T-cell (primary cell): ENCODE measurements at regions not wholly inside any gene's neighbourhood (a gene's known extent, or its start where the extent isn't known, plus 50 kb on each side); places are given as distances from the start of the nearest gene placed in this dataset.

Experiments
- ATAC-seq, 4 experiments: fragments of 200-7000 bp in 3 of 4; fragments of 150-1000 bp in 1 of 4; cut with Tn5 transposase; replicated peaks in 1 of 4; 1 replicate in 3 of 4; 2 replicates in 1 of 4; pipeline ENCODE4 v1.10.0; 2021; ENCODE audit warnings: moderate library complexity in 3 of 4, mild to moderate bottlenecking in 2 of 4, moderate number of reproducible peaks in 1 of 4
- CTCF ChIA-PET, 2 donors: fragments of 300-600 bp; sonication (Branson Sonifier 250); formaldehyde crosslinking; loops; one replicate each; lab custom pipeline; 2022; ENCODE audit warnings: antibody characterized with exemption in 2 of 2; lab: Charles Lee
- POLR2A ChIA-PET, 2 donors: fragments of 300-600 bp; sonication (Branson Sonifier 250); formaldehyde crosslinking; loops; one replicate each; lab custom pipeline; 2022; ENCODE audit warnings: antibody characterized with exemption in 2 of 2; lab: Charles Lee
- DNase-seq, 35 experiments: peaks; one replicate each; pipeline versions ENCODE4 v3.0.0 to v3.0.0-alpha.2; 2013 to 2023
- H3K27ac ChIP-seq: one replicate; pipeline ENCODE4 v1.5.1; 2013; ENCODE audit warnings: low read length
- H3K27me3 ChIP-seq, 2 experiments: replicated peaks in 1 of 2; 1 replicate in 1 of 2; 2 replicates in 1 of 2; pipeline versions ENCODE4 v1.6.1 to v1.7.0; 2013; ENCODE audit warnings: low read length in 1 of 2, mixed read lengths in 1 of 2; ENCODE audit not compliant: control insufficient read depth in 2 of 2, insufficient read depth in 2 of 2; ENCODE audit errors: extremely low read depth in 1 of 2
- H3K36me3 ChIP-seq, 2 donors: 1 replicate in 1 of 2; 2 replicates in 1 of 2; pipeline versions ENCODE4 v1.6.1 to v1.7.0; 2013; ENCODE audit warnings: low read length in 1 of 2; ENCODE audit not compliant: control insufficient read depth in 2 of 2, insufficient read depth in 1 of 2; ENCODE audit errors: extremely low read depth in 1 of 2
- H3K4me1 ChIP-seq, 2 experiments: 1 replicate in 1 of 2; 2 replicates in 1 of 2; pipeline versions ENCODE4 v1.6.1 to v1.7.0; 2013; ENCODE audit warnings: low read length in 2 of 2, mixed read lengths in 1 of 2; ENCODE audit not compliant: insufficient read depth in 2 of 2, control insufficient read depth in 1 of 2; ENCODE audit errors: extremely low read depth in 1 of 2
- H3K4me3 ChIP-seq, 2 donors: 1 replicate in 1 of 2; 2 replicates in 1 of 2; pipeline versions ENCODE4 v1.5.1 to v1.7.0; 2013; ENCODE audit warnings: mild to moderate bottlenecking in 2 of 2, low read length in 1 of 2, moderate library complexity in 1 of 2; ENCODE audit not compliant: control insufficient read depth in 1 of 2; ENCODE audit errors: extremely low read depth in 1 of 2
- H3K9me3 ChIP-seq: 2 replicates; pipeline ENCODE4 v1.7.0; 2013
- H3K27ac Mint-ChIP-seq, 2 donors: one replicate each; pipeline ENCODE4 v1.8.0; 2020 to 2021; ENCODE audit warnings: mild to moderate bottlenecking in 2 of 2, mixed read lengths in 2 of 2
- H3K27me3 Mint-ChIP-seq, 2 donors: one replicate each; pipeline ENCODE4 v1.8.0; 2021 to 2022; ENCODE audit warnings: mixed read lengths in 2 of 2
- H3K36me3 Mint-ChIP-seq: one replicate; pipeline ENCODE4 v1.8.0; 2021; ENCODE audit warnings: mixed read lengths
- H3K4me1 Mint-ChIP-seq, 3 donors: one replicate each; pipeline ENCODE4 v1.8.0; 2020 to 2022; ENCODE audit warnings: mixed read lengths in 3 of 3, mild to moderate bottlenecking in 1 of 3
- H3K4me3 Mint-ChIP-seq, 3 donors: one replicate each; pipeline ENCODE4 v1.8.0; 2020 to 2022; ENCODE audit warnings: mild to moderate bottlenecking in 3 of 3, mixed read lengths in 3 of 3, moderate library complexity in 3 of 3
- H3K9me3 Mint-ChIP-seq, 3 donors: one replicate each; pipeline ENCODE4 v1.8.0; 2020 to 2022; ENCODE audit warnings: mixed read lengths in 3 of 3
- WGBS: methylation state at CpG from one replicate; pipeline ENCODE4 v1.1.5; 2013; ENCODE audit warnings: missing lambda C conversion rate; ENCODE audit not compliant: insufficient coverage; 5-methylcytosine and 5-hydroxymethylcytosine counted together

DNA sequence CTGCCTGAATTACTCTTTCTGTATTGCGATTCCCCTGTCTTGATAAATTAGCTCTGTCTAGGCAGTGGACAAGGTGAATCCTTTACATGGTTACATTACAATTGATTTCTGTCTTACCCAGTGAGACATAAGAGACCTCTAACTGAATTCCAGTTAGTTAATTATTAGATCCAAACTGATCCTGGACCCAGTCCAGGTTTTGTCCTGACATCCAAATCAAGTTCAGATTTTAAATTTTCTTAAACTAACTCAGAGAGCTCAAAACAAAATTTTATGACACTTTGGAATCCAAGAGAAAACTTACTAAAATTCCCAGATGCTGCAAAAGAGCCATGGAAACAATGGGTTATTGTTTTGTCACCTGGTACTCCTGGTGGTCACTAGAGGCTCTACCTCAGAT, 2166.6 kb downstream of the TP53TG3F start:
- no peak overlapping the region for H3K4me3 ChIP-seq
- no peak for DNase-seq
- ChIA-PET CTCF (no interaction called here), POLR2A (no interaction called here)
- H3K4me3 Mint-ChIP-seq: no peak overlapping the region
- no CpG with 5 or more reads among the region's 1 CpG for WGBS
- H3K9me3 Mint-ChIP-seq: peaks cover 6 to 25% (median 12%) of the 10 kb centered on the region in 3 donors
- no peaks in the 10 kb centered on the region for H3K27me3 ChIP-seq
- no peak overlapping the region for H3K27ac Mint-ChIP-seq
- H3K4me1 ChIP-seq: no peaks in the 10 kb centered on the region
- H3K4me1 Mint-ChIP-seq: no peaks in the 10 kb centered on the region
- no peaks in the 10 kb centered on the region for H3K9me3 ChIP-seq
- H3K36me3 ChIP-seq: no peaks in the 10 kb centered on the region
- no peaks in the 10 kb centered on the region for H3K36me3 Mint-ChIP-seq
- H3K27ac ChIP-seq: no peak overlapping the region
- no peaks in the 10 kb centered on the region for H3K27me3 Mint-ChIP-seq
- ATAC-seq: no peak

DNA sequence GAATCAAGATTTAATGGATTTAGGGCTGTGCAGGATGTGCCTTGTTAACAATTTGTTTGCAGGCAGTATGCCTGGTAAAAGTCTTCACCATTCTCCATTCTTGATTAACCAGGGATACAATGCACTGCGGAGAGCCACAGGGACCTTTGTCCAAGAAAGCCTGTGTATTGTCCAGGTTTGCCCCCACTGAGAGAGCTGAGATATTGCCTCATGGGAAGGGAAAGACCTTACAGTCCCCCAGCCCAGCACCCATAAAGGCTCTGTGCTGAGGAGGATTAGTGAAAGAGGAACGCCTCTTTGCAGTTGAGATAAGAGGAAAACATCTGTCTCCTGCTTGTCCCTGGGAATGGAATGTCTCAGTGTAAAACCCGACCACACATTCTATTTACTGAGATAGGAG, 2169.6 kb downstream of the TP53TG3F start:
- H3K27me3 Mint-ChIP-seq: no peaks in the 10 kb centered on the region
- no peaks in the 10 kb centered on the region for H3K4me1 Mint-ChIP-seq
- WGBS: no CpG with 5 or more reads among the region's 3 CpGs
- Histone ChIP-seq H3K4me1 (no peaks in the 10 kb centered on the region), H3K36me3 (no peaks in the 10 kb centered on the region), H3K27me3 (no peaks in the 10 kb centered on the region), H3K4me3 (no peak overlapping the region), H3K27ac (no peak overlapping the region), H3K9me3 (no peaks in the 10 kb centered on the region)
- ChIA-PET POLR2A (no interaction called here), CTCF (no interaction called here)
- H3K9me3 Mint-ChIP-seq: peaks cover 9 to 32% (median 24%) of the 10 kb centered on the region in 3 donors
- DNase-seq: no peak
- H3K36me3 Mint-ChIP-seq: no peaks in the 10 kb centered on the region
- ATAC-seq: no peak
- H3K4me3 Mint-ChIP-seq: no peak overlapping the region
- no peak overlapping the region for H3K27ac Mint-ChIP-seq

DNA sequence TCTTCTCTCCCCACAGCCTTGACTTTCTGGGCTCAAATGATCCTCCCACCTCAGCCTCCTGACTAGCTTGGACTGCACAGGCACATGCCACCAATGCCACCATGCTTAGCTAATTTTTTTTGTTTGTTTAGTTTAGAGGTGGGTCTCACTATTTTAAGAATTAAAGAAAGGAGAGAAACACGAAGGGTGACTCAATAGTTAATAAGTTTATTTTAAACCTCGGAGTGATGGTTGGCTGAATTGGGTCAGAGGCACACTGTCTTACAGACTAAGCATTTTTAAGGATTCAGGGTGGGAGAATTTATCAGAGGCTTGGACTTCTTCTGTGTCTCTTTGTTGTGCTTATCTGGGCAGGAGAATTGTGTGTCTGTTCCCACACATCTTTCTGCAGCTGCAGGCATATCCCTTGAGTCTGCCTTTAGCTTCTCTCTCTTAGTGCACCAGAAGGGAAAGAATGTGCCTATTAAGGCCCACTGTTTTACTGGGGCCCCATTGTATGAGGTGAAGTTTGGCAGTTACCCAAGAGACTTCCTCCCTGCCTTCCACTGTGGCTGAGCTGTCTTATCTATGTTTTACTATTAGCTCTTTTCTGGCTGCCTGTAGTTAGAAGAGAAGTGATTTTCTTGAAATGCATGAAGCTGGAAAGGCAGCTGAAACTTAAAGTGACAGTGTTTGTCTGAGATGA, 2172.0 kb downstream of the TP53TG3F start:
- CTCF ChIA-PET: no interaction called here
- Mint-ChIP-seq H3K4me3 (no peak overlapping the region), H3K27ac (no peak overlapping the region), H3K9me3 (peaks cover 9 to 30% (median 25%) of the 10 kb centered on the region in 3 donors), H3K27me3 (no peaks in the 10 kb centered on the region), H3K36me3 (no peaks in the 10 kb centered on the region), H3K4me1 (no peaks in the 10 kb centered on the region)
- no peaks in the 10 kb centered on the region for H3K9me3 ChIP-seq
- no peaks in the 10 kb centered on the region for H3K4me1 ChIP-seq
- H3K36me3 ChIP-seq: no peaks in the 10 kb centered on the region
- ATAC-seq (no peak), DNase-seq (no peak)
- H3K27me3 ChIP-seq: no peaks in the 10 kb centered on the region
- H3K27ac ChIP-seq: no peak overlapping the region
- POLR2A ChIA-PET: no interaction called here
- WGBS: 44% methylated on average over 2 of the region's 2 CpGs
- H3K4me3 ChIP-seq: no peak overlapping the region

DNA sequence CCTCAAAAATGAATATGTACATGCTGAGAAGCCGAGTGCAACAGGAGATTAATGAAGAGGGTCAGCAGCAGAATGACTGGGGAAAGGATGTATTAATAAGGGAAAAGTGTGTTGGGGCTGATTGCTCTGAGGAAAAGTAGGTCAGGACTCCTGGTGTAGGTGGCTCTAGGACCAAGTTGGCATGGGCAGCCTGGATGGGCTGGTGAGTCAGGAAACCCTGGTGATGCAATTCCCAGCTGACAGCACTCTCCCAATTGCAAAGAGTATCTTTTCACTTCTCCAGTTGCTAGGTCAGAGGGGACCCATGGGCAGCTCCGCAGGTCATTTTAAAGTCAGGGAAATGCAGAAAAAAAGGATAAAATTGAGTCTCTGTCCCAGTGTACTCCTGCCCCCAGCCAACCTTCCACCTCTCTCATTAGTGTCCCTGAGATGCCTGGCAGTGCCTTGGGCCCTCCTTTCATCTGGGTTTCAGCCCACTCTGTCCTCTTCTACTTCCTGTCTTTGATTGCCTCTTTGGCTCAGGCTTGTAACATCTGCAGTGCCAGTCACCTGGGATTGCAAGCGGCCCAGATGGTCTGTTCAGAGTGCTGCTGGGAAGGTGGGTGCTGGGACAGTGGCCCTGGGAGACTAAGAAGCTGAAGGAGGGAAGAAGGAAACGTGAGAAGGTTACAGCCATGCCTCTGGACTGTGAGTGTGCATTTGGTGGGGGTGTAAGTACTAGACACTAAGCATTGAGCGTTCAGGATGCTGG, 2177.2 kb downstream of the TP53TG3F start:
- ChIA-PET POLR2A (no interaction called here), CTCF (no interaction called here)
- no peaks in the 10 kb centered on the region for H3K9me3 ChIP-seq
- ATAC-seq (no peak), DNase-seq (no peak)
- Mint-ChIP-seq H3K4me1 (no peaks in the 10 kb centered on the region), H3K36me3 (no peaks in the 10 kb centered on the region), H3K9me3 (peaks cover 13 to 46% (median 20%) of the 10 kb centered on the region in 3 donors), H3K27me3 (no peaks in the 10 kb centered on the region), H3K27ac (no peak overlapping the region), H3K4me3 (no peak overlapping the region)
- WGBS: 37% methylated on average over 4 of the region's 5 CpGs
- no peaks in the 10 kb centered on the region for H3K36me3 ChIP-seq
- no peak overlapping the region for H3K27ac ChIP-seq
- no peaks in the 10 kb centered on the region for H3K27me3 ChIP-seq
- H3K4me3 ChIP-seq: no peak overlapping the region
- H3K4me1 ChIP-seq: no peaks in the 10 kb centered on the region

DNA sequence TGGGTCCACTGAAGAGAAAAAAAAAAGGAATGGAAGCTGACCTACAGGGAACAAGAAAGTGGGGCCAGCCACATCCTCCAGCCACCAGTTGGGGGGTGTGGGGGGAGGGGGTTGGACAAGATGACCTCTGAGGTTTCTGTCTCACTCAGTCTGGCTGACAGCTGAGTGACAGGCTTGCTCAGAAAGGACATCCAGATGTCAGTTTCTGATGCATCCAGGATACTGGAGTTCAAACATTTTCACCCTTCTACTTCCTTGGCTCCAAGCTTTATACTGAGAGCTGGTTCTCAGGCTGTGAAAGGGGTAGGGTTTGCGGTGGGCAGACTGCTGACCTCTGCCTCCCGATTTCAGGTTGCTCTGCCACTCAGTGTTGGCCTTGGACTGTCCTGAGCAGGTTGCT, 2178.3 kb downstream of the TP53TG3F start:
- DNase-seq: no peak
- 36% methylated on average over 2 of the region's 2 CpGs for WGBS
- ChIA-PET CTCF (interaction anchor here in 1 of 2 donors (1.0 kb wide), 1 partner anchor 15 kb away, joined by 3 read pairs; no protein-coding TSS in a partner anchor), POLR2A (no interaction called here)
- H3K4me3 Mint-ChIP-seq: no peak overlapping the region
- no peaks in the 10 kb centered on the region for H3K36me3 Mint-ChIP-seq
- peaks cover 13 to 46% (median 25%) of the 10 kb centered on the region in 3 donors for H3K9me3 Mint-ChIP-seq
- H3K36me3 ChIP-seq: no peaks in the 10 kb centered on the region
- H3K27me3 Mint-ChIP-seq: no peaks in the 10 kb centered on the region
- no peaks in the 10 kb centered on the region for H3K27me3 ChIP-seq
- no peaks in the 10 kb centered on the region for H3K9me3 ChIP-seq
- H3K4me1 Mint-ChIP-seq: no peaks in the 10 kb centered on the region
- ATAC-seq: no peak
- no peak overlapping the region for H3K4me3 ChIP-seq
- H3K4me1 ChIP-seq: no peaks in the 10 kb centered on the region
- H3K27ac ChIP-seq: no peak overlapping the region
- no peak overlapping the region for H3K27ac Mint-ChIP-seq

DNA sequence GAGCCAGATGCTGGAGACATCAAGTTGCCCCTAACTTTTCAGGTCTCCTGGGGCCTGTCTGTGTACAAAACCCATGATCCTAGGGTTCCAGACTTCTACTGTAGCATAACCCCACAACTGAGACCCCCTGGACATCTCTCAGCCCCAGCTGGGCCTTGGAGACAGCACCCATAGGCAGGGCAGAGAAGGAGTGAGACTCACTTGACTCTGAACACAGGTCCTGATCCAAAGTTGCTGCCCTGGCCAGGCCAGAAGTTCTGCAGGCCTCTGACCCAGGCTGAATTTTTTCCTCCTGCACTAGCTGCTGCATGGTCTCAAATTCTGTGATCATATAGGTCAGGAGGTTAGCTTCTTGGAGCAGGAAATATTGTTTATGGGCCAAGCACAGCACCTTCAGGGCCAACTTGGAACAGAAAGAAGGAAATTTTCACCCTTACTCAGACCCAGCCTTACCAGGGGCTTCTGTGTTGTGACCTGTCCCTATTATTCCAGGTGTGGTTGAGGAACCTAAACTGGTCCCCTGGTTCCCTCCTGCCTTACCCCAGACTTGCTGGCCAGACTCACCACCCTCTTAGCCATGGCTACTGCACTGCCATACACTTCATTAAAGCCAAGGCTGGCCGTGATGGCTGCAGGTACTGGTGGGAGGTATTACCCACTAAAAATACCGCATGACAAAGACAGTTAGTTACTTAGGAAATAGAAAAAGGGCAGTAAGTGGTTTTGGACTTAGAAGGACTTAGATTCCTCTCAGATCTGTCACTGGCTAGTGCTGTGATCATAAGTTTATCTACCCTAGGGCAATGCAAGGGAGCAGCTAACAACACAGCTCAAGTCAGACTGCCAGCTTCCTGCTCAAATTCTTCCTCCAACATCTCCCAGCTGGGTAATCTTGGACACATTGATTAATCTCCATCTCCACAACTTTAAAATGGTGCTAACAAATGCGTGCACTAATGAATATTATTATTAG, 2180.1 kb downstream of the TP53TG3F start:
- no peak for DNase-seq
- Histone ChIP-seq H3K27me3 (no peaks in the 10 kb centered on the region), H3K27ac (no peak overlapping the region), H3K4me3 (no peak overlapping the region), H3K9me3 (no peaks in the 10 kb centered on the region), H3K36me3 (no peaks in the 10 kb centered on the region), H3K4me1 (no peaks in the 10 kb centered on the region)
- POLR2A ChIA-PET: no interaction called here
- Mint-ChIP-seq H3K36me3 (no peaks in the 10 kb centered on the region), H3K4me1 (no peaks in the 10 kb centered on the region), H3K4me3 (no peak overlapping the region), H3K27ac (no peak overlapping the region), H3K27me3 (no peaks in the 10 kb centered on the region), H3K9me3 (peaks cover 9 to 45% (median 28%) of the 10 kb centered on the region in 3 donors)
- no peak for ATAC-seq
- CTCF ChIA-PET: no interaction called here
- no CpG with 5 or more reads among the region's 3 CpGs for WGBS
